AG04449 (cell line): ENCODE measurements at regions not wholly inside any gene's neighbourhood (a gene's known extent, or its start where the extent isn't known, plus 50 kb on each side); places are given as distances from the start of the nearest gene placed in this dataset.
"Not testable (repeated sequence)": the region's sequence is repeated elsewhere in the genome, so short reads cannot be mapped to it uniquely, and the experiment has no call there.

Source experiments
- CTCF ChIA-PET: fragments of 350-600 bp; formaldehyde crosslinking; extraction: SDS; loops from one replicate; lab custom pipeline; 2021; ENCODE audit warnings: antibody characterized with exemption; lab: Yijun Ruan, JAX
- POLR2A ChIA-PET: fragments of 400-600, 350-600 bp; formaldehyde crosslinking; extraction: SDS; loops from one replicate; lab custom pipeline; 2020; ENCODE audit warnings: antibody characterized with exemption, inconsistent platforms; lab: Yijun Ruan, JAX
- DNase-seq: peaks from one replicate; pipeline ENCODE4 v3.0.0-alpha.2; 2010; ENCODE audit warnings: low read depth, low spot score
- H3K4me3 ChIP-seq: 2 replicates; pipeline ENCODE4 v1.5.1; 2011; ENCODE audit warnings: low read depth, mild to moderate bottlenecking, control low read depth, low read length
- TF ChIP-seq, protein P1 (sequence below): IDR thresholded peaks from one replicate; pipeline ENCODE4 v1.5.1; 2011; ENCODE audit warnings: mild to moderate bottlenecking, moderate library complexity, low read length, control low read depth, inconsistent platforms; ENCODE audit not compliant: insufficient read depth; ENCODE audit errors: missing control alignments

DNA sequence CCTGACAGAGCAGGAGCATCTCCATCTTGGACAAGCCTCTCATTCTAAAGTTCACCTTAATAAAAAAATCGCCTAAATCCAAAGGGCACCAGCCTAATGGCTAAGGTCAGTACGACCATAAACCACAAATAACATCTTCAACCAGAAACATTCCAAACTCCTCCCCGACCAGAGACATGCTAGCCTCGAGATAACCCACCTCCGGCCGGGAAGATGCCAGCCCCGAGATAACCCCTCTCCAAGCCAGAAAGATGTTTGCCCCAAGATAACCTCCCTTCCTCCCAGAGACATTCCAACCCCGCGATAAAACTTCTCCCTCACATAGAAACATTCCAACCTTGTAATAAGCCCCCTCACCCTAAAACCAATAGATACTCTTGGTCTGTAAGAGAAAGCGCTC lies 86.8 kb upstream of the PKP2 start:
- POLR2A ChIA-PET = no interaction called here
- CTCF ChIA-PET = no interaction called here
- TF ChIP-seq, protein P1, sequence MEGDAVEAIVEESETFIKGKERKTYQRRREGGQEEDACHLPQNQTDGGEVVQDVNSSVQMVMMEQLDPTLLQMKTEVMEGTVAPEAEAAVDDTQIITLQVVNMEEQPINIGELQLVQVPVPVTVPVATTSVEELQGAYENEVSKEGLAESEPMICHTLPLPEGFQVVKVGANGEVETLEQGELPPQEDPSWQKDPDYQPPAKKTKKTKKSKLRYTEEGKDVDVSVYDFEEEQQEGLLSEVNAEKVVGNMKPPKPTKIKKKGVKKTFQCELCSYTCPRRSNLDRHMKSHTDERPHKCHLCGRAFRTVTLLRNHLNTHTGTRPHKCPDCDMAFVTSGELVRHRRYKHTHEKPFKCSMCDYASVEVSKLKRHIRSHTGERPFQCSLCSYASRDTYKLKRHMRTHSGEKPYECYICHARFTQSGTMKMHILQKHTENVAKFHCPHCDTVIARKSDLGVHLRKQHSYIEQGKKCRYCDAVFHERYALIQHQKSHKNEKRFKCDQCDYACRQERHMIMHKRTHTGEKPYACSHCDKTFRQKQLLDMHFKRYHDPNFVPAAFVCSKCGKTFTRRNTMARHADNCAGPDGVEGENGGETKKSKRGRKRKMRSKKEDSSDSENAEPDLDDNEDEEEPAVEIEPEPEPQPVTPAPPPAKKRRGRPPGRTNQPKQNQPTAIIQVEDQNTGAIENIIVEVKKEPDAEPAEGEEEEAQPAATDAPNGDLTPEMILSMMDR = no peak
- H3K4me3 ChIP-seq = no peak overlapping the region
- no peak for DNase-seq

DNA sequence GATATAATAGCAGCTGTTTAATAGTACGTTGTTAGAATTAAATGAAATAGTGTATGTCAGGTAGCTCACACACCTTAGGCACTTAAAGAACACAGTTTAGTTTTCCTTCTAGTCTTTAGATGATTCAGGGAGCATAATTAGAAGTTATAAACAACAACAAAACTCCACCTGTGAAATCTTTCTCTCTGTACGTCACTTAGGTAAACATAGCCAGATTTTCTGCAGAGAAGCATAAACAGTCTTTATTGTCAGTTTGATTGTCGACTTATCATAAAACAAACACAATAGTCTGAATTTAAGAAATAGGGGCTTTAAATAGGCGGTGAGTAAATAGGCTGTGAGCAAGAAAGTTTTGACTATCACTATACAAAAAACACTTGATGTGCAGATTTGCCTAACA lies 84.6 kb upstream of the PKP2 start:
- TF ChIP-seq, protein P1 = no peak
- no peak overlapping the region for H3K4me3 ChIP-seq
- no peak for DNase-seq
- ChIA-PET CTCF (no interaction called here), POLR2A (no interaction called here)

DNA sequence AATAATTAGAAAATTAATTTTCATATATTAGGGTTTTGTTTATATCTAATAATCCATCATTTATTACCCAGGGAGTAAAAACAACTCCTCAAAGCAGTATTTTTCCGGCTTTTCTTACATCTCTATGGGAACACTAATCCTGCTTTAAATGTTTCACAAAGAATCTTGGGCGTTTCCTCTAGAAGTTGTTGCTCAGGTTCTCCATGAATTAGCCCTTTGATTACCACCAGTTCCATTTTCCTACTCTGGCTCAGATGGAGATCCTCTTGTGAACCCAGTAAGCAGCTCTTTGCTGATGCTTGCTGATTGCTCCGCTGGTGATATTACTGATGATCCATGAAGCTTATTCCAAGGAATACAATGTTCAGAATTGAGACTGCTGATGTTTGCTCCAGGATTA lies 78.5 kb upstream of the PKP2 start:
- TF ChIP-seq, protein P1 = no peak
- ChIA-PET POLR2A (no interaction called here), CTCF (no interaction called here)
- no peak overlapping the region for H3K4me3 ChIP-seq
- DNase-seq = no peak

DNA sequence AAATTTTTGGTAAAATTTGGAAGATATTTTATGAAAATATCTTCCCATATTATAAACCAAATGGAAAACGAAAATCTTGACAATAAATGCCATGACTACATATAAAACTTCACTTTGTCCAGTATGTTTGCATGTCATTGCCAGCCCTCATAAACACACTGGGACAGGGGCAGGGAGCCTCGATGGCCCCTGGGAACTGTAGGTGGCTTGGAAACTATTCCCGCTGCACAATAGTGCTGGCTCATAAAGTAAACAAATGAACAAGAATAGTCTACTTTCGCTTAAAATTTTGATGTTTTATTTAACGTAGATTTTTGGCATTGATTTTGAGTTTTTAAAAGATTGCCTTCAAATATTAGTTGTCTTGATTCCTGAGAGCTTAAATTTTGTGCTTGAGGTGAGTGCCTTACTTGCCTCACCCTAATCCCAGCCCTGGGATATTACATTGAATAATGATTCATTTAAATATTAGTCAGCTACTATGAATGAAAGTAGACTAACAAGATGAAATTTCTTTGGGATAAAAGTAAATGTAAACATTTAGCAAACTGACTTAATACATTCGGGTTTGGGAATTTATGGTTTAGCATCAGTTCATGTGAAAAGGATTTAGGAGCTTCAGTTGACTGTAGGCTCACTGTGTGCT lies 74.0 kb upstream of the PKP2 start:
- ChIA-PET POLR2A (no interaction called here), CTCF (no interaction called here)
- DNase-seq = no peak
- H3K4me3 ChIP-seq = no peak overlapping the region
- TF ChIP-seq, protein P1 = no peak

DNA sequence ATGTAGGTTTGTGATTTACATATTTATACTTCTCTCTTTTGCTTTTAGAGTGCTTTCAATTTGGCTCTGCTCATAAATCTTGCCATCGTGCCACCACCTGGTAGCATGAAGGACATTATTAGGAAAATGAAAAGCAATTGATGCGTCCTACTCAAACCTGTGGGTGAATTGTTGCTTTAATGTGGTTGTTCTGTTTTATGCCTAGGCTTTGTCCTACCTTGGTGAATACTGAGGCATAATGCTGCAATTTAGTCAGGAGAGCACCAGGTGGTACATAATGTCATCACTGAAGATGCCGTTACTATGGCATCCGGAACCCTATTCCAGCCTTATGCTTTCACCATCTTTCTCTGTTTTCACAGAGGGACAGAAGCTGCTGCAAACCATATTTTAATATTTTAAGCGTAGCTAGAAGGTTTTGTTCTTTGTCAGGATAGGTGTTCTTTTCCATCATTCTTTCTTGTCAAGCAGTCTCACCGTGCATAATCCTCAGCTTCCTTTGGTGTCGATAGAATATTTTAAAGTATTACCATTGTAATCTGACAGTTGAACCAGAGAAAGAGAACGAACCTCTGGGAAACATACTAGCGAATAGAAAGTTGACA lies 68.5 kb upstream of the PKP2 start:
- ChIA-PET POLR2A (no interaction called here), CTCF (no interaction called here)
- no peak for DNase-seq
- no peak overlapping the region for H3K4me3 ChIP-seq
- TF ChIP-seq, protein P1 = no peak

DNA sequence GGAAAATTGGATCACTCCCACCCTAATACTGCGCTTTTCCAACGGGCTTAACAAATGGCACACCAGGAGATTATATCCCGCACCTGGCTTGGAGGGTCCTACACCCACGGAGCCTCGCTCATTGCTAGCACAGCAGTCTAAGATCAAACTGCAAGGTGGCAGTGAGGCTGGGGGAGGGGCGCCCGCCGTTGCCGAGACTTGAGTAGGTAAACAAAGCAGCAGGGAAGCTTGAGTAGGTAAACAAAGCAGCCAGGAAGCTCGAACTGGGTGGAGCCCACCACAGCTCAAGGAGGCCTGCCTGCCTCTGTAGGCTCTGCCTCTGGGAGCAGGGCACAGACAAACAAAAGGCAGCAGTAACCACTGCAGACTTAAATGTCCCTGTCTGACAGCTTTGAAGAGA lies 59.8 kb upstream of the PKP2 start:
- H3K4me3 ChIP-seq, DNase-seq, POLR2A ChIA-PET, CTCF ChIA-PET: not testable (repeated sequence)

DNA sequence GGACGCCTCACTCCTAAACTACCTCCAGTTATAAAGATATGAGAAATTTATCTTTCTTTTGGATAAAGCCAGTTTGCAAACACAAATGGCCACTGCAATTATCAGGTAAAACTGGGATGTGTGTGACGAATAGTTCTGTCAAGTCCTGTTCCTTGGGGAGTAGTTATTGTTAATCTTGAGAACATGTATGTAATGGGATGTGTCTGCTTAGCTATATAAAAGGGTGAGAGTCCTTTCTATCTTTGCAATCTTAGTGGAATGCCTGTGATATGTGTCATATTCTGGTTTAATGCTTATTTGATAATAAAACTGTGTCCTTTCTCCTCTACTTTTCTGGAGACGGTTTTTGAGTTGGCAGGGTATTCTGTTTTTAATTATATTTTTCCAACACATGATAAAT lies 56.1 kb upstream of the PKP2 start:
- ChIA-PET CTCF (no interaction called here), POLR2A (no interaction called here)

More for the DNA sequence above, 56.1 kb upstream of the PKP2 start:
- DNase-seq = no peak
- H3K4me3 ChIP-seq = no peak overlapping the region
- TF ChIP-seq, protein P1 = no peak
